ENCODE measurements at regions not wholly inside any gene's neighbourhood (a gene's known extent, or its start where the extent isn't known, plus 50 kb on each side); places are given as distances from the start of the nearest gene placed in this dataset.
"Not testable (repeated sequence)": the region's sequence is repeated elsewhere in the genome, so short reads cannot be mapped to it uniquely, and the experiment has no call there.

DNA sequence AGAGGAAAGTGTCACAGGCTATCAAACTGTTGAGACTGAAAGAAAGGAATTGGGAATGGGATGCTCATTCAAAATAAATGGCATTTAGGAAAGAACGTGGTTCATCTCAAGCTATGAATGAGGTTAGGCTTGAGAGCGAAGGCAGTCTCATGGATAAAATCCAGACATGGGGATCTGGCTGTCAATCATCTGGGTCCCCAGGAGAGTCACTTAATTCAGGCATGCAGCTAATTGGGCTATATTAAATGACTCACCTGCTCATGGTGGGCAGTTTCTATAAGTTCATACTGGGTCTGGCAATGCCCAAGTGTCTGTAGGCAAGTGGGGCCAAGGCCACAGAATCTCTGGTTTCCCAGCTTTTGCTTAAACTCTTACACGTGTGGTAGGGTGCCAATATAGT lies 286.5 kb upstream of the SEMA6A start:
- no peak for DNase-seq

DNA sequence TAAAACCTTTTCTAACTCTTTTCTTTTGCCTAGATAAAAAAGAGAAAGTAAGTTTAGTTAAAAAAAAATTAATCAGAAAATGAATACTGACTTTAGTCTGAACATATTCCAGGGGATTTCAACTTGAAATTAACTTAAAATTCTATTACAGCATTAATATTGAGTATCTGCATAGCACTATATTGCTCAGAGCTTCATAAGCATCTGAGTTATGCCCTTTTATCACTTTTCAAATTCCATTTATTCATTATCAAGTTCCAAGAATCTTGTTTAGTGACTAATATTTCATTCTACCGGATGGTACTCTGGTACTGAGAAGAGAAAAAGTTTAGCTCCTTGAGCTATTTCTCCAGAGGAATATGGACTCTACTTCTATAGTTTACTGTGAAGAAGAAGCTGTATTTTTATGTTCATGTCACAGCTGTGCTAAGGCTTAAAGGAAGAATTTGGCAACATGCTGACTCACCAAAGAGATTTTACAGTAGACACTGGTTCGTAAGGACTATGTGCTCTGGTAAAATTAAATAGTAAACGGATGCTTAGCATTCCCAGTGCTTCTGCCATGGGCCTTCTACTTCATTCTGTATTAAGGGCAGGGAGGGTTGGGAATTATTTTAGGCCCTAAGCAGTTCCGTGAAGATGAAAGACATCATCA lies 285.2 kb upstream of the SEMA6A start:
- DNase-seq = no peak

DNA sequence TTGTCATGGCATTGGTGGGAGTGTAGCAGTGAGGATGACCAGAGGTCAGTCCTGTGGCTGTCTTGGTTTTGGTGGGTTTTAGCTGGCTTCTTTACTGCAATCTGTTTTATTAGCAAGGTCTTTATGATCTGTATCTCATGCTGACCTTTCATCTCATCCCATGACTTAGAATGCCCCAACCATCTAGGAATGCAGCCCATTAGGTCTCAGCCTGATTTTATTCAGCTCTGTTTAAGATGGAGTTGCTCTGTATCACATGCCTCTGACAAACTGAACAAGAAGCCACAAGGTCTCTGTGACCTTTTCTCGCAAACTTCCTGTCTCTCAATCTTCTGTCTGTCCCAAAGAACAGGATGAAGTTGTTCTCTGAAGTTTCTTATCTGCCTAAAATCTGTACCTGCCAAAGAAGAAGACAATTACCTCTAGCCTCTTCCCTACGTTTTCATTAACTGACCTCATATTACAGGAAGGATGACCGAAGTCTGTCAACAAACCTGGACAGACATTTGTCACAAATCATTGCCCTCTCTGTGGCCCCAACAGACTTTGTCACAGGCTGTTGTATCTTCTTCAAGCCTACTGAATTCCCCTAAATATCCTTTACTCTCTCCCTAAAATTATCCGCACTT lies 284.2 kb upstream of the SEMA6A start:
- no peak for DNase-seq

DNA sequence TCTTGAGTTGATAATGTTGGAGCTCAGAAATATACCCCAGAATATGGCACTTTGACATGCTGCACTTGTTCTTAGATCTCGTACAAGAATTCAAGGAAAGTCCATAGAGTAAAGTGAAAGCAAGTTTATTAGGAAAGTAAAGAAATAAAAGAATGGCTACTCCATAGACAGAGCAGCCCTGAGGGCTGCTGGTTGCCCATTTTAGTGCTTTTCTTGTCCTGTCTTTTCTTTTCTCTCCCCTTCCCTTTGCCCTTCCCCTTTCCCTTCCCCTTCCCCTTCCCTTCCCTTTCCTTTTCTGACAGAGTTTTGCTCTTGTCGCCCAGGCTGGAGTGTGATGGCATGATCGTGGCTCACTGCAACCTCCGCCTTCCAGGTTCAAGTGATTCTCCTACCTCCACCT lies 283.4 kb upstream of the SEMA6A start:
- DNase-seq = not testable (repeated sequence)

DNA sequence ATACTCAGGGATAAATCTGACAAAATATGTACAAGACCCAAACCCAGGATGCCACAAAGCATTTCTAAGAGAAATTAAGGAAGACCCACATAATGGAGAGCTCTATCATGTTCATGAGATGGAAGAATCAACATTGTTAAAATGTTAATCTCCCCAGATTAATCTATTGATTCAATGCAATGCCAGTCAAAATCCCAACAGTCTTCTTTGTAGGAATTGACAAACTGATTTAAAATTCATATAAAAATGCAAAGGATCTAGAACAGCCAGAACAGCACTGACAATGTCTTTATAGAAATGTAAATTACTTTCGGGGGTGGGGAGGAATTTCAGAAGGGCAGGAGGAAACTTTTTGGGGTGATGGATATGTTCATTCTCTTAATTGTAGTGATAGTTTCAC lies 281.6 kb upstream of the SEMA6A start:
- no peak for DNase-seq

DNA sequence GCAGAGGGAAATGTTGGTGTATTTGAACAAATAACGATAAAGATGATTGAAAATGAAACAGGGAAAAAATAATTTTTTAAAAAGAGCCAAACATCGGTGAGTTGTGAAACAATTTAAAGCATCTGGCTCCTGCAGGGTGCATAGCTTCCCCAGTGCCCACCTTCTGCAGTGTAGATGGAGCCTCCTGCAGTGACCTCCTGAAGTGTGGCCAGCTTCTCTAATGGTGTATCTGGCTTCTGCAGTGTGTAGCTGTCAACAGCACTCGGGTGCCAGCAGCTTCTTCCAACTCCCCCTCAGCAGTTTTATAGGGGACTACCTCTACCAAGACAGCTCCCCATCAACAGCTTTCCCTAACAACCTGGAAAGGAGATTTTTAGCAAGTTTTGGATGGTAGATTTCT lies 279.4 kb upstream of the SEMA6A start:
- DNase-seq = no peak

DNA sequence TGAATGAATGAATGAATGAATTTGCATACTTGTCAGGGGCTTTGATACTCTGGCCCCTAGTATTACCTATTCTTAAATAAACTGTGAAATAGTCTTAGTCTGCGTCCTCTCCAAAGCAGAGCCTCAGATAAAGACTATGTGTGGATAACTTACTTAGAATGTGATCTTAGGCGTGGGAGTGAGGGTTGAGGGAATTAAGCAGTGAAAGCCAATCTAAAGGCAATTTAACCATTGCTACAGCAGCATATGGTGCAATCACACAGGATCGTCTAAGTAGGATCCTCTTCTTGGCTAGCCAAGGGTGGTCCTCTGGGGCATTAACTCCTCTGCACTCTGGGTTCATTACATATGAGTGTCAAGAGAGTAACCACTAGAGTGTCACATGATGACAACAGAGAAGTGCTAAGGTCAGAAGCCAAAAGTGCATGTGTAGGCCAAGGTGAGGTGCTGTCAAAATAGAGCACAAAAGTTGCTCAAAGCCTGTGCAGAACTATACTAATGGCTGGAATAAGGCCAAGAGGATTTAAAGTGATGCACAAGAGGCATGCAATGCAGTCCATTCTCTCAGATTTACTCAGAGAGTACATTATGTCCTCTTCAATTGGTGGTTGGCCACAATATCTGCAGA lies 274.4 kb upstream of the SEMA6A start:
- DNase-seq = no peak

DNA sequence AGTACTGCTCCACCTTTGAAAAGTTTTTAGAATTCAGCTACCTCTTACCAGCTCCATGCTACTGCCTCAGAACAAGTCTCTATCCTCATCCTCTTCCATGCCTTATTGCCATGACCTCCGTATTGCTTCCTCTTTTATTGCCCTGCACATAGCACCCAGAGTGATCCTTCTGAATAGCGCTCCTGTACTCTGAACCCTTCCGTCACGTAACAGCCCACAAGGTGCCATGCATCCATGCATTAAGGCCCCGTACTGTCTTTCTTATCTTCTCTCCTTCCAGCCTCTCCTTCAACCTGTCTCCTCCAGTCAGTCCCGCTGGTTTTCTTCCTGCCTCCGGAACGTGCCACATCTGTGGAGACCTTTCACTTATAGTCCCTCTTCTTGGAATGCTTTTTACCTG lies 273.3 kb upstream of the SEMA6A start:
- DNase-seq = no peak

DNA sequence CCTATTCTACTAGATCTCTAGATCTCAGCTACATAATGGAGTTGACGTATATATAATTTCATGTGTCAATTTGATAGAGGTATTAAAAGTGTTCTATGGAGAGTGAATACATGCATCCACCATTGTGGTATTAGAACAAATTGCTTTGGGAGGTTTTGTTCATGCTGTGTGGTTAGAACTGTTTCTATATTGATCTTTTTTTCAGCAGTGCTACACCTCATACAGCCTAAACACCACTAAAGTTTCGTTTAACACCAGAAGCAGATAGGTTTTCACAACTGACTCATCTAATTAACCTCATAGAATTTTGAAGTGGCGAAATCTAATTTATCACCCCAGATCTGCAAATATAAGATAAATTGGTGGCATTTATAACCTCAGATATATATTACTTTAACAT lies 269.4 kb upstream of the SEMA6A start:
- no peak for DNase-seq

DNA sequence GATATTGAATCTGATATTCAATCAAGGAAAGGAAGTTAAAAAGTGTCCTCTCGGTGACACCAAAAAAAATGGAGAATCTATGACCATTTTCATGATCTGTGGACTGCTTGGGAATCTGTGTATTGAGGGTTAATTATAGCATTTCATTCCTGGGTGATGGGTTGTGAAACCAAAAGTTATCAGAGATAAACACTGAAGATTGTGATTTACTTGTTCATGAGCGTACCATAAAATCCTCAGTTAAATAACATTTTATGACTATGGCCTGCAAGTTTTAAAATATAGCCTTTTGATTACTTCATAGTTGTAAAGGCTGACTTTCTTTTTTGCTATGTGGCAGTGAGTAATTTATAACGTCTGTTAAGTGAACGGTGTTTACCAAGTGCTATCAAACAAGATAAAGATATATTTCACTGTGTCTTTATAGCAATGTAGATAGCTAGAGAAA lies 267.9 kb upstream of the SEMA6A start:
- no peak for DNase-seq

DNA sequence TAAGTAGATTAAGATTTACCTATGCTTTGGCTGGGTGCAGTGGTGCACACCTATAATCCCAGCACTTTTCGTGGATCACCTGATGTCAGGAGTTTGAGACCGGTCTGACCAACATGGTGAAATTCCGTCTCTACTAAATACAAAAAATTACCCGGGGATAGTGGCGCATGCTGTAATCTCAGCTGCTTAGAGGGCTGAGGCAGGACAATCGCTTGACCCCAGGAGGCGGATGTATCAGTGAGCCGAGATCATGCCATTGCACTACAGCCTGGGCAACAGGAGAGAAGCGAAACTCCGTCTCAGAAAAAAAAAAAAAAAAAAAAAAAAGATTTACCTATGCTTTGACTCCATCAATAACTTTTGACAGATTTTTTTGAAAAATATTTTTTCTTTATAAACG lies 267.1 kb upstream of the SEMA6A start:
- no peak for DNase-seq

DNA sequence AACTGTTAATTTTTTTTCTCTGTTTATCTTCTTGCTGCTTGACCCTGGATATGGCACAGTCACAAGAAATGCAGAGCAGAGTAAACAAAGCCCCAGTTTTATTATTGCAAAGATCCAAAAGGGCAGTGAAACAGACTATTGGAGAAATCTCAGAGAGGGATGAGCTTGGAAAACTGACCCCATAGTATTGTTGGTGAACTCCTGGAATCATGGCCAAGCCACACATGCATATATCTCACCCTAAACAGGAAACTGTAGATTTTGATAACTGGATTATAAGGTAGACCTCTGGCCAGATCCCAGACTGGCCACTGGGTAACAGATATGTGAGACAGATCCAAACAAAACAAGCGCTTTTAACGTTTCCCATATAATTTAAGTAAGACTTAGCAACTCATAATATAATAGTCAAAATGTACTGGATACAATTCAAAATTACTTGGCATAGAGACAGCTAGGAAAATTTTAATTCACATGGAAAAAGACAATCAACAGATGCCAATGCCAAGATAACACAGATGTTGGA lies 263.5 kb upstream of the SEMA6A start:
- no peak for DNase-seq

DNA sequence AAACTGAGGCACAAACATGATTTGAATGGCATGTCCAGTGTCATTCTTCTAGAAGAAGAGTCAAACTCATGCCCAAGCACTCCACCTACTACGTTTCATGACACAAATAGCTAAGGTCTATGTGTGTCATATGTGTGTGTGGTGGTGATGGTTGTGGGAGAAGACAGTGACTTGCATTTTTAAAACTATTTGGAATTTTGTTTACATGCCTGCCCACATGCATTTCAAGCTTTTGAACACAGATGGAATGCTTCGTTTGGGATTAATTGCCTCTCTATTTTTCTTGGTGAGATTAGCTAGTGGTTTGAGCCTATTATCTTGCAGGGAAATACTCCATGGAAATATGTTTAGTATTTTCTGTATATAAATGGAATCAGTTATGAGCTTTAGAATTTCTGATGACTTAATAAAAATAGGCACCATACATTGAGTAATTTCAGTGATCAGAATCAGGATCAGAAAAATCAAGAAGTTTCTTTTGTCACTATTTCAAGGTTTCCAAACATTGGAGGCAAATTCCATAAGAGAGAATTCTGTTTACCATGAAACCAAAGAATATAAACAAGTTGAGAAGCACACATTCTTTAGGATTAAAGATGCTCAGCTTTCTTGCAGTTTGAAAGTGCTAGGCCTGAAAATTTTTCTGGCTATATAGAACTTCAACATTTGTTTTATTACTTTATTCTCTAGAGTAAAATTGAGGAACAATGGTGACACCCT lies 260.3 kb upstream of the SEMA6A start:
- DNase-seq = no peak

DNA sequence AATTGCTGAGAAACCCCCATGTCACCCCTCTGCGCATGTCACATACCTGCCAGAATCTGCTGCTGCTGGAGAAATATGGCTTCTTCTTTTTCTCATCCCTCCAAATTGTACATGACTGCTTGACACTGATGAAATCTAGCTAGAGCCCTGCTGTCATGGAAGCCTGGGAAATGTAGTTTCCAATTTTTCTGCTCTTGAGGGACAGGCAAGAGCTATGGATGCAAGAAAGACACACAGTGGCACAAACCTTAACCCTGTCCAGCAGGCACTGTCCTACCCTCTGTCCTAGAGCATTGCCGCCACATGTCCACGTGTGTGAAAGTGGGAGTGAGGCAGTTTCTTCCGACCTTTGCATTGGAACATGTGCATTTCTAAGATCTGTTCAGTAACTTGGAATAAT lies 255.5 kb upstream of the SEMA6A start:
- no peak for DNase-seq

DNA sequence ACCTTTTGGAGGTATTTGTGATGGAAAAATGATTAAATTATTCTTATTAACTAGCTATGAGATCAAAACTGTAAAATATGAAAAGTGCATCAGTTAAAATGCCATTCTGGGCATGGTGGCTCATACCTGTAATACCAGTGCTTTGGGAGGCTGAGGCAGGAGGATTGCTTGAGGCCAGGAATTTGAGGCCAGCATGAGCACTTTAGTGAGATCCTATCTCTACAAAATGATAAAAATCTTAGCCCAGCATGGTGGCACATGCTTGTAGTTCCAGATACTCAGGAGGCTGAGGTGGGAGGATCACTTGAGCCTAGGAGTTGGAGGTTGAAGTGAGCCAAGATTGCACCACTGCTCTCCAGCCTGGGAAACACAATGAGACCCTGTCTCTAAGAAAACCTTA lies 252.5 kb upstream of the SEMA6A start:
- no peak for DNase-seq

DNA sequence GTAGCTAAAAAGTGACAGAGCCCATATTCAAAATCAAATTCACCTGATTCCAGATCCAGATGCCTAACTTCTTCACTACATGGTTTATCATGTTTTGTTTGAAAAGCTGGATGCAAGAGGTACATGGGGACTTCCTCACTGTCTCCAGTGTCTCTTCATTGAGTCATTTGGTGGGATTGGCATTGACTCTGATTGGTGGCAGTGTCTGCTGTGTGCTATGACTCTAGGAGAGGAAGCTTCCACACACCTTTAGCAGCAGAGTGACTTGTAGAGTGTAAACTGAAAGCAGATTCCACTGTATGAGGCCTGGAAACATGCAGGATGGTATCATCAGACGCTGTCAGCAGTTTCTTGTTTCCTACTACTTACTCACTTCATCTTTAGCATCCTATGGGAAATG lies 250.9 kb upstream of the SEMA6A start:
- DNase-seq = no peak

DNA sequence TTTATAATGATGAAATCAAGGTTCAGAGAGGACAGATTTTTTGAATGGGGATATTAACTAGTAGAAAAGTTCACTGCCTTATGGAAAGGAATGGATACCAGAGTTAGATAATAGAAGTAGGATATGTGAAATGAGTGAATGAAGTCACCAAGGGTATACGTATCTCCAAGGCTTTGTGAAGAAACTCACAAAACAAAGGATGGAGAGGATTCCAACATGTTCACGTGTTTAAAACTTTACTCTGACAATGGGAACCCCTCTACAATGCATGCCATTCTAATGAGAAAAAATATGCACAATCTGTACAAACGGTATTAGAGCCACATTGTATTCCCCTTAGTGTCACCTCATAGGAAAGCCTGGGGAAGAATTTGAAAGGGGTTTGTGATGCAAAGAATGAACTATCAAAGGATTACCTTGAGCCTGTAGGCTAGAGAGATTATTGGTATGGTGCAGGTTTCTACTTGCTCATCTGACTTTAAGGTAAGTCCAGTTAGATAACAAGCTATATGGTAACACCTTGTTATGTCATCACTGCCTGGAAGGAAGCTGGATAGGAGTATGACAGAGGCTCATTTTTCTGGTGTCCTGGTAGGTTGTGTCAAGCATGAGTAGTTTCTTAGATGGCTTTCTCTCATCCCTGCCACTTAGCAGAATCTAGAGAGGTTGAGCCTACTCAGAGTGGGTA lies 250.3 kb upstream of the SEMA6A start:
- DNase-seq = no peak

DNA sequence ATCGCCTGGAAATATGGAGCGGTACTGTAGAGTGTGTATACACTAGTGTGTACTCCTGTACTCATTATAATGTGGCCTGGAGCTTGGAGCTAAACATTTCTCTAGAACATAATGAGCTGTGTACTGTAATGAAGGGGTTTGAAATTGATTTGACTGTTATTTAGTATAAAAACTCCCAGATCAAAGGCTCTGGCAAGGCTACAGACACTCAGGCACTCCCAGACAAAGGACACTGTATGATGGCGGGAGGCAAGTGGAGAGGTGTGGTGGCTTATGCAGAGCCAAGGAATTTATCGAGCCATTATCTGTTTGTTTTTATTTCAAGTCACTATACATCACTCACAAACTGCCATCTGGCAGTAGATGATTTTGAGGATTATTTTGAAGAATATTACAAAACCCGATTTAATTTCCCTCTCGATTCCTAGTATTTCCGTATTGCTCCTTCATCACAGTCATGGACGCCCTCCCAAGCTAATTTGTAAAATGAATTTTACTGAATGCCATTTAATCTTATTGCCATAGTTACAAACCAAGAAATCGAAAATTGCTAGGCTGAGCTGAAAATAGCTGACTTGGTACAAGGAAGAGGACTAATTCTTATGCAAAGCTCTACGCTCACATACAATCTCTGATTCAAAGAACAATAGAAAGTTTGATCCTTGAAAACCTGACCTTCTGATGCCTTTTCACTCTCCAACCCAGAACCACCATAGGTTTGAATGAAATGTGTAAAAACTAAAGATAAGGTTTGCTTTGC lies 240.2 kb upstream of the SEMA6A start:
- no peak for DNase-seq

DNA sequence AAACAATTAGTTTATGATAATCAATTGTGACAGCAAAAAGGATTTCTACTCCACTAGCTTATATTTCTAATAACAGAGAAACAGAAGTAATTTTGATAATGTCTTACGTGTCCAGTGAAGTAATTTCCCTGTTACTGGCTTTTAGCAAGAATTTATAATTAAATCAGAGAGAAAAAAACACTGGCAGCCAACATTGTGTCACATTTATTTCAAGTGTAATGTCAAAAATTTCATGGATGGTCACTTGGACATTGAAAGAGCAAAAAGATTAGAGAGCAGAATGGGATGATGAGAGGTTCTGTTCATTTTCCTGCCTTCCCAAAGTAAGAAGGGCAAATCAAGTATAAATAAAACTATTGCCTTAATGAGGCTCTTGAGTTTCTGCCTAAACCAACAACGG lies 239.3 kb upstream of the SEMA6A start:
- DNase-seq = no peak

DNA sequence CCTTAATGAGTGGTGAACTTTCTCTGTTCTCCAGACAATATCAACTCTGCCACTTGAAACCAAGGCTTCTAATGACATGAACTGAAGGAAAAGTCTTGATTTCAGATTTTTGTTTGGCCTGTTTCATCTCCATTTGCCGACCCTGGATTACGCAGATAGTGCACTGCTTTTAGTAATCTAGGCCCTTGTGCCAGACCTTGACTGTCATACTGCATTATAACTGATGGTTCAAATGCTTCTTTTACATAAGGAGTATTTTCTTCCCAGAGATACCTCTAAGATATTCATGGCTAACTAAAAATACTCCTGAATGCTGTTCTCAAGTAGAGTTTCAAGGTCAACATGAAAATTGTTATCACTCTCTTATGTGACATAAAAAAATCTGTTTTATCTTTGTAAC lies 238.7 kb upstream of the SEMA6A start:
- DNase-seq = no peak

DNA sequence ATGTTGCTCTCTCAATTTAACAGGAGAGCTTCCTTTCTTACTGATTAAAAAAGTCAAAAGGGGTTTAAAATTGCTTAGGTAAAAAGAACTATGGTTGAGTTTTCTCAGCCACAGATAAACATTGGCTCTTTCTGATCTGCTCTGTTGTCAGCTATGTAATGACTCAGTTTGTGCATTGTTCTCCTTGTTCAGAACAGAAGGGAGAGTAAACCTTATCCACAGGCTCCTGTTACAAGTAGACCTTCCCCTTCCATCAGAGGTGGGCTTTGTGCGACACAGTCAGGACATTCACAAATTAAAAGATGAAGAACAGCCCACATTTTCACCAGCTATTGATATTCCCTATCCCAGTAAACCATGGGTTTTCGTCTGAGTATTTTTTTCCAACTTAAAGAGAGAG lies 236.3 kb upstream of the SEMA6A start:
- DNase-seq = no peak

DNA sequence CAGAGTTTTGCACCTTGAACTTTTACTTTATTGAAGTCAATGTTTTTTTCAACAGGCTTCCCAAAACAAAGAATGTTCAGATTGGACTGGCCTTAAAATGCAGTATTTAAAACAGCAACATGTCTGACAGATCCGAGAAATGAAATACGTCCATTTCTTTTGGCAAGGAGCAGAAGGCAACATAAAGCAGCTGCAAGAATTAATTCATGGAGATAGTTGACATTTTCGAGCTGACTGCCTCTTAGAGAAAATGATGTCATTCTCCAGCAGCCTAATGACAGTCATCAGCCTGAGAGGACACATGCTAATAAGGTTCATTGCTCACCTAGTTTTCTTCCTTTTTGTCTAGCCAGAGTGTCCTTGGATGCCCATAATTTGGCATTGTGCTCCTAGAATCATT lies 232.2 kb upstream of the SEMA6A start:
- no peak for DNase-seq
